Gastrocnemius medialis (tissue), 4 donors: ENCODE measurements at regions not wholly inside any gene's neighbourhood (a gene's known extent, or its start where the extent isn't known, plus 50 kb on each side); places are given as distances from the start of the nearest gene placed in this dataset.

Experiments used
- ATAC-seq, 2 donors: fragments of 150-250 bp; one replicate each; pipeline ENCODE4 v1.9.1; 2016
- DNase-seq, 2 donors: peaks; one replicate each; pipeline ENCODE4 v3.0.0-alpha.2; 2019
- H3K27ac ChIP-seq, 4 donors: fragments of 200-600 bp; sonication (generic); 1 replicate in 1 of 4; 2 replicates in 3 of 4; pipeline ENCODE4 v1.5.1; 2016 to 2018; ENCODE audit warnings: mild to moderate bottlenecking in 2 of 4, moderate library complexity in 1 of 4
- H3K27me3 ChIP-seq, 3 donors: fragments of 200-600 bp; sonication (generic) in 2 of 3; 1 replicate in 1 of 3; 2 replicates in 2 of 3; pipeline versions ENCODE4 v1.5.1 to v1.6.0; 2016 to 2019; ENCODE audit warnings: mild to moderate bottlenecking in 1 of 3, moderate library complexity in 1 of 3
- H3K36me3 ChIP-seq, 2 donors: fragments of 200-600 bp; sonication (generic) in 1 of 2; one replicate each; pipeline ENCODE4 v1.5.1; 2017 to 2018
- H3K4me1 ChIP-seq, 2 donors: fragments of 200-600 bp; sonication (generic) in 1 of 2; one replicate each; pipeline ENCODE4 v1.5.1; 2016 to 2017; ENCODE audit warnings: mild to moderate bottlenecking in 2 of 2
- H3K4me3 ChIP-seq, 4 donors: fragments of 200-600 bp; sonication (generic) in 3 of 4; 1 replicate in 1 of 4; 2 replicates in 3 of 4; pipeline ENCODE4 v1.5.1; 2016 to 2019; ENCODE audit warnings: mild to moderate bottlenecking in 2 of 4
- H3K9me3 ChIP-seq, 3 donors: fragments of 200-600 bp; sonication (generic) in 2 of 3; 1 replicate in 1 of 3; 2 replicates in 2 of 3; pipeline ENCODE4 v1.5.1; 2016 to 2019
- CTCF ChIP-seq, 5 experiments: fragments of 450-650 bp in 3 of 5; fragments of 200-600 bp in 2 of 5; sonication (generic) in 2 of 5; IDR thresholded peaks in 4 of 5; conservative IDR thresholded peaks in 1 of 5; 1 replicate in 4 of 5; 2 replicates in 1 of 5; pipeline ENCODE4 v1.5.1; 2016 to 2019; ENCODE audit warnings: antibody characterized with exemption in 5 of 5, mild to moderate bottlenecking in 3 of 5, moderate library complexity in 3 of 5
- POLR2A ChIP-seq, 2 donors: fragments of 450-650 bp; IDR thresholded peaks; one replicate each; pipeline ENCODE4 v1.6.1; 2017; ENCODE audit warnings: antibody characterized with exemption in 2 of 2, mild to moderate bottlenecking in 2 of 2, moderate library complexity in 2 of 2
- in situ Hi-C, 4 donors: fragments of 200-750 bp; cut with MboI; loops; one replicate each; pipeline versions ENCODE4 v1.15.0 to v1.8.0; 2017; ENCODE audit warnings: low sequenced_read_pairs in 4 of 4
- intact Hi-C: fragments of 100-400 bp; cut with DNase I; formaldehyde crosslinking; loops from one replicate; pipeline ENCODE4 v1.15.1; 2023; ENCODE audit warnings: low total_unique reads

- H3K36me3 ChIP-seq, result no peaks in the 10 kb centered on the region
- TF ChIP-seq POLR2A (IDR thresholded peaks at IDR 0.05) (no peak), CTCF (IDR thresholded peaks at IDR 0.05 in 4 of 5, conservative IDR thresholded peaks at IDR 0.05 in 1 of 5) (no peak)
- peaks cover 0 to under 1% of the 10 kb centered on the region in 2 donors for H3K4me1 ChIP-seq
- H3K4me3 ChIP-seq, result no peak overlapping the region
- in situ Hi-C loops, result no loop called here
- no peak for ATAC-seq
- intact Hi-C loops, result no loop called here
- DNase-seq, result no peak
- no peak overlapping the region for H3K27ac ChIP-seq
- peaks cover 15 to 23% (median 16%) of the 10 kb centered on the region in 3 donors for H3K27me3 ChIP-seq
- H3K9me3 ChIP-seq, result no peaks in the 10 kb centered on the region
Measured at GRCh38 chr20:36086767-36087166, 67.8 kb upstream of the EPB41L1 start.

DNA sequence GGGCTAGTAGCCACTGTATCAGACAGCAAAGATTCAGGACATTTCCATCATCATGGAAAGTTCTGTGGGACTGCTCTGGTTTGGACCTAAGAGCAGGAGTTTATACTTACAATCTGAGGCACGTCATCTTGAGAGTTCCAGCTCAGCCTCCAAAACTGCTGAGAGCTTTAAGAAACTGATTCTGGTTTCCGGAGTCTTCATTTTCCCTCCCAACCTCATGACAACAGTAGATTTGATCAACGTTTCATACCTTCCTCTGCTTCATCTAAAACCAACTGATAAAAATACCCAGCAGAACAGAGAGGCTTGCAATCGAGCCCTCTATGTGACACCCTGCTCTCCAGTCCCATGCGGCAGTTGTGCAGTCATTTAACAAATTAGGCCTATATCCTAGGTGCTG, 64.3 kb upstream of the EPB41L1 start:
- Histone ChIP-seq H3K9me3 (no peaks in the 10 kb centered on the region), H3K27me3 (peaks cover 35 to 39% (median 37%) of the 10 kb centered on the region in 3 donors), H3K4me1 (peaks cover 5 to 12% of the 10 kb centered on the region in 2 donors), H3K36me3 (no peaks in the 10 kb centered on the region), H3K4me3 (no peak overlapping the region), H3K27ac (no peak overlapping the region)
- no peak for DNase-seq
- intact Hi-C loops, result no loop called here
- ATAC-seq, result no peak
- TF ChIP-seq CTCF (IDR thresholded peaks at IDR 0.05 in 4 of 5, conservative IDR thresholded peaks at IDR 0.05 in 1 of 5) (no peak), POLR2A (IDR thresholded peaks at IDR 0.05) (no peak)
- in situ Hi-C loops, result no loop called here

GRCh38 chr20:36091561-36092397, 62.8 kb upstream of the EPB41L1 start:
- DNase-seq (no peak), ATAC-seq (no peak)
- Histone ChIP-seq H3K4me3 (peak overlapping the region; percentile 55 to 65 (median 57)), H3K9me3 (no peaks in the 10 kb centered on the region), H3K36me3 (no peaks in the 10 kb centered on the region), H3K27me3 (peaks cover 35 to 39% (median 37%) of the 10 kb centered on the region in 3 donors), H3K27ac (no peak overlapping the region), H3K4me1 (peaks cover 5 to 12% of the 10 kb centered on the region in 2 donors)
- intact Hi-C loops, result loop anchor here (1.0 kb wide), 1 partner anchor 40 kb away; no protein-coding TSS in a partner anchor
- in situ Hi-C loops, result no loop called here
- no peak for TF ChIP-seq POLR2A (IDR thresholded peaks at IDR 0.05)
- no peak for TF ChIP-seq CTCF (IDR thresholded peaks at IDR 0.05 in 4 of 5, conservative IDR thresholded peaks at IDR 0.05 in 1 of 5)

DNA sequence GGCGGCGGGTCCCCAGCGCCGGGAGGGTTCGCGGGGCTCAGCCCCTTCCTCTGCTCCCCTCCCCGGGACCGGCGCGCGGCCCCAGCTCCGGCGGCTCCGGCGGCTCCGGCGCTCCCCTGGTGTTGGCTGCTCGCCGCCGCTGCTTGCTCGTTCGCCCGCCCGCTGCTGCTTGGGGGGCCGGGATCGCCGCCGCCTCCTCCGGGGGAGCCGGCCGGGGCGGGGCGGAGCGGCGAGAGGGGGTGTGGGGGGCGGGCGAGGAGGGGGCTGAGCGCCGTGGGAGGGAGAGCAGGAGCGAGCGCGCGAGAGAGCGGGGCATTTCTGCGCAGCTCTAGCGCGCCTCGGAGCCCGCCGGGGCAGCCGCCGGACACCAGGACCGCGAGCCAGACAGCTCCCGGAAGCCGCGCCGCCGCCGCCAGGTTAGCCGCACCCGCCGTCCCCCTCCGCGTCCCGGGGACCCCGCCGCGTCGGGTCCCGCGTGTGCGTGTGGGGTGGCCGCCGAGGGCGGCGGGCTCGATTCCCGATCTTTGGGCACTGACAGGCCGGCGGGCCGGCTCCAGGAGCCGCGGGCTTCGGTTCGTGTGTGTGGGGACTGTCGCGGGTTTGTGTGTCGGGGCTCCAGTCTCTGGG, 62.0 kb upstream of the EPB41L1 start:
- H3K4me1 ChIP-seq, result peaks cover 5 to 12% of the 10 kb centered on the region in 2 donors
- peak overlapping the region; percentile 55 to 65 (median 57) for H3K4me3 ChIP-seq
- peaks cover 35 to 39% (median 37%) of the 10 kb centered on the region in 3 donors for H3K27me3 ChIP-seq
- ATAC-seq (peak; percentile 53 to 55), DNase-seq (no peak)
- intact Hi-C loops (loop anchor here (1.0 kb wide), 1 partner anchor 41 kb away; no protein-coding TSS in a partner anchor), in situ Hi-C loops (no loop called here)
- H3K27ac ChIP-seq, result no peak overlapping the region
- no peaks in the 10 kb centered on the region for H3K36me3 ChIP-seq
- no peaks in the 10 kb centered on the region for H3K9me3 ChIP-seq
- no peak for TF ChIP-seq POLR2A (IDR thresholded peaks at IDR 0.05)
- no peak for TF ChIP-seq CTCF (IDR thresholded peaks at IDR 0.05 in 4 of 5, conservative IDR thresholded peaks at IDR 0.05 in 1 of 5)
